ENCODE measurements at regions not wholly inside any gene's neighbourhood (a gene's known extent, or its start where the extent isn't known, plus 50 kb on each side); places are given as distances from the start of the nearest gene placed in this dataset.

GRCh38 chr12:91241756-91242155 is 59.1 kb upstream of the DCN start:
- Histone ChIP-seq H3K27ac (no peak overlapping the region), H3K36me3 (no peaks in the 10 kb centered on the region), H3K27me3 (ENCODE audit: low read depth) (no peaks in the 10 kb centered on the region), H3K9me3 (no peaks in the 10 kb centered on the region), H3K4me1 (no peaks in the 10 kb centered on the region), H3K4me3 (no peak overlapping the region)
- no peak for ATAC-seq
- DNase-seq: no peak
- TF ChIP-seq CTCF (IDR thresholded peaks at IDR 0.05): no peak
- intact Hi-C loops (cut with DNase I): no loop called here

GRCh38 chr12:91240386-91241095 is 57.9 kb upstream of the DCN start:
- no peak for TF ChIP-seq CTCF (IDR thresholded peaks at IDR 0.05)
- H3K27ac ChIP-seq: peak overlapping the region; percentile 4
- no peaks in the 10 kb centered on the region for H3K27me3 ChIP-seq (ENCODE audit: low read depth)
- DNase-seq (no peak), ATAC-seq (no peak)
- no peaks in the 10 kb centered on the region for H3K9me3 ChIP-seq
- intact Hi-C loops (cut with DNase I): no loop called here
- no peak overlapping the region for H3K4me3 ChIP-seq
- no peaks in the 10 kb centered on the region for H3K4me1 ChIP-seq
- H3K36me3 ChIP-seq: no peaks in the 10 kb centered on the region

GRCh38 chr12:91239481-91239880 is 56.9 kb upstream of the DCN start:
- Histone ChIP-seq H3K36me3 (no peaks in the 10 kb centered on the region), H3K4me3 (no peak overlapping the region), H3K27ac (no peak overlapping the region), H3K27me3 (ENCODE audit: low read depth) (no peaks in the 10 kb centered on the region), H3K9me3 (no peaks in the 10 kb centered on the region), H3K4me1 (no peaks in the 10 kb centered on the region)
- TF ChIP-seq CTCF (IDR thresholded peaks at IDR 0.05): no peak
- intact Hi-C loops (cut with DNase I): no loop called here
- DNase-seq (no peak), ATAC-seq (peak in 1 of 2 donors; percentile 29)

Measured in lower lobe of right lung (tissue), 2 donors.